ENCODE measurements at regions not wholly inside any gene's neighbourhood (a gene's known extent, or its start where the extent isn't known, plus 50 kb on each side); places are given as distances from the start of the nearest gene placed in this dataset.

- no peak for TF ChIP-seq POLR2AphosphoS5 (IDR thresholded peaks at IDR 0.05)
- no peak for TF ChIP-seq POLR2A (IDR thresholded peaks at IDR 0.05)
- TF ChIP-seq, protein P1, sequence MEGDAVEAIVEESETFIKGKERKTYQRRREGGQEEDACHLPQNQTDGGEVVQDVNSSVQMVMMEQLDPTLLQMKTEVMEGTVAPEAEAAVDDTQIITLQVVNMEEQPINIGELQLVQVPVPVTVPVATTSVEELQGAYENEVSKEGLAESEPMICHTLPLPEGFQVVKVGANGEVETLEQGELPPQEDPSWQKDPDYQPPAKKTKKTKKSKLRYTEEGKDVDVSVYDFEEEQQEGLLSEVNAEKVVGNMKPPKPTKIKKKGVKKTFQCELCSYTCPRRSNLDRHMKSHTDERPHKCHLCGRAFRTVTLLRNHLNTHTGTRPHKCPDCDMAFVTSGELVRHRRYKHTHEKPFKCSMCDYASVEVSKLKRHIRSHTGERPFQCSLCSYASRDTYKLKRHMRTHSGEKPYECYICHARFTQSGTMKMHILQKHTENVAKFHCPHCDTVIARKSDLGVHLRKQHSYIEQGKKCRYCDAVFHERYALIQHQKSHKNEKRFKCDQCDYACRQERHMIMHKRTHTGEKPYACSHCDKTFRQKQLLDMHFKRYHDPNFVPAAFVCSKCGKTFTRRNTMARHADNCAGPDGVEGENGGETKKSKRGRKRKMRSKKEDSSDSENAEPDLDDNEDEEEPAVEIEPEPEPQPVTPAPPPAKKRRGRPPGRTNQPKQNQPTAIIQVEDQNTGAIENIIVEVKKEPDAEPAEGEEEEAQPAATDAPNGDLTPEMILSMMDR (IDR thresholded peaks at IDR 0.05), result no peak
- TF ChIP-seq EP300 (IDR thresholded peaks at IDR 0.05), result no peak
Observed at GRCh38 chr7:124429923-124430322, 335.7 kb downstream of the GPR37 start.

Data from suprapubic skin (tissue), 4 donors.